Mammary epithelial cell (primary cell): ENCODE measurements at regions not wholly inside any gene's neighbourhood (a gene's known extent, or its start where the extent isn't known, plus 50 kb on each side); places are given as distances from the start of the nearest gene placed in this dataset.

Experiments
- EZH2 ChIP-seq: IDR thresholded peaks from 2 replicates; pipeline ENCODE4 v1.6.1; 2012; ENCODE audit warnings: low read length, inconsistent platforms, borderline replicate concordance
- TF ChIP-seq, protein P1 (sequence below), 2 donors: IDR thresholded peaks in 1 of 2; conservative IDR thresholded peaks in 1 of 2; 2 replicates each; pipeline ENCODE4 v1.5.1; 2011 to 2012; ENCODE audit warnings: inconsistent platforms in 2 of 2, low read length in 2 of 2, mild to moderate bottlenecking in 2 of 2, control low read depth in 1 of 2, low read depth in 1 of 2; ENCODE audit not compliant: insufficient read depth in 1 of 2; ENCODE audit errors: extremely low read depth in 1 of 2

DNA sequence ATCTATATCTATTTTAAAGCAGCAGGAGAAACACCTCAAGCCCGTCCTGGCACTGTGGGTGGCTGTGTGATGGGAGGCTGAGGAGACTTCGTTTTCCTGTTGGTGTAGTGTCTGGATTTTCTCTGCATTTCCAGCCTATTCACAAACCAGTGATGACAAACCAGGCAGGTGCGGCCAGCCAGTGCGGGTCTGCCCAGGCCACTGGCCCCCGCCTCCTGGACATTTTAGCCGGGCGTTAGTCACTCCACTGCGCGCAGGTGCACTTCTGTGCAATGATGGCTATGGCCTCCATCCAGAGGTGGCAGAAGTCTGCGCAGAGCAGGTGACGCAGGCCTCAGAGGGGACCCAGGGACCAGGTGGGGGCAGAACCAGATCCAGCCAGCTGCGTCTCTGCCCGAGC is 64.9 kb upstream of the PITRM1 start:
- no peak for TF ChIP-seq EZH2
- TF ChIP-seq, protein P1, sequence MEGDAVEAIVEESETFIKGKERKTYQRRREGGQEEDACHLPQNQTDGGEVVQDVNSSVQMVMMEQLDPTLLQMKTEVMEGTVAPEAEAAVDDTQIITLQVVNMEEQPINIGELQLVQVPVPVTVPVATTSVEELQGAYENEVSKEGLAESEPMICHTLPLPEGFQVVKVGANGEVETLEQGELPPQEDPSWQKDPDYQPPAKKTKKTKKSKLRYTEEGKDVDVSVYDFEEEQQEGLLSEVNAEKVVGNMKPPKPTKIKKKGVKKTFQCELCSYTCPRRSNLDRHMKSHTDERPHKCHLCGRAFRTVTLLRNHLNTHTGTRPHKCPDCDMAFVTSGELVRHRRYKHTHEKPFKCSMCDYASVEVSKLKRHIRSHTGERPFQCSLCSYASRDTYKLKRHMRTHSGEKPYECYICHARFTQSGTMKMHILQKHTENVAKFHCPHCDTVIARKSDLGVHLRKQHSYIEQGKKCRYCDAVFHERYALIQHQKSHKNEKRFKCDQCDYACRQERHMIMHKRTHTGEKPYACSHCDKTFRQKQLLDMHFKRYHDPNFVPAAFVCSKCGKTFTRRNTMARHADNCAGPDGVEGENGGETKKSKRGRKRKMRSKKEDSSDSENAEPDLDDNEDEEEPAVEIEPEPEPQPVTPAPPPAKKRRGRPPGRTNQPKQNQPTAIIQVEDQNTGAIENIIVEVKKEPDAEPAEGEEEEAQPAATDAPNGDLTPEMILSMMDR (conservative IDR thresholded peaks at IDR 0.05 in 1 of 2, IDR thresholded peaks at IDR 0.05 in 1 of 2; ENCODE audit: extremely low read depth in 1 of 2, insufficient read depth in 1 of 2, low read depth in 1 of 2, low read length in 2 of 2) = no peak
